A673 (cell line): ENCODE measurements at regions not wholly inside any gene's neighbourhood (a gene's known extent, or its start where the extent isn't known, plus 50 kb on each side); places are given as distances from the start of the nearest gene placed in this dataset.

ENCODE experiments used
- EZH2 ChIP-seq: fragments of 200-600 bp; sonication (generic); IDR thresholded peaks from 2 replicates; pipeline ENCODE4 v1.6.1; 2017; ENCODE audit warnings: borderline replicate concordance, low read depth, mild to moderate bottlenecking, mixed read lengths, antibody characterized with exemption, low read length; ENCODE audit not compliant: poor library complexity, severe bottlenecking
- TF ChIP-seq, protein P1 (sequence below): fragments of 300-800, 200-600 bp; sonication (generic); conservative IDR thresholded peaks from 2 replicates; pipeline ENCODE4 v1.5.1; 2017; ENCODE audit warnings: low read depth, mild to moderate bottlenecking, antibody characterized with exemption, low read length, moderate library complexity, mixed read lengths

GRCh38 chr2:204274429-204274828, 270.8 kb upstream of the PARD3B start:
- TF ChIP-seq EZH2 = no peak
- TF ChIP-seq, protein P1, sequence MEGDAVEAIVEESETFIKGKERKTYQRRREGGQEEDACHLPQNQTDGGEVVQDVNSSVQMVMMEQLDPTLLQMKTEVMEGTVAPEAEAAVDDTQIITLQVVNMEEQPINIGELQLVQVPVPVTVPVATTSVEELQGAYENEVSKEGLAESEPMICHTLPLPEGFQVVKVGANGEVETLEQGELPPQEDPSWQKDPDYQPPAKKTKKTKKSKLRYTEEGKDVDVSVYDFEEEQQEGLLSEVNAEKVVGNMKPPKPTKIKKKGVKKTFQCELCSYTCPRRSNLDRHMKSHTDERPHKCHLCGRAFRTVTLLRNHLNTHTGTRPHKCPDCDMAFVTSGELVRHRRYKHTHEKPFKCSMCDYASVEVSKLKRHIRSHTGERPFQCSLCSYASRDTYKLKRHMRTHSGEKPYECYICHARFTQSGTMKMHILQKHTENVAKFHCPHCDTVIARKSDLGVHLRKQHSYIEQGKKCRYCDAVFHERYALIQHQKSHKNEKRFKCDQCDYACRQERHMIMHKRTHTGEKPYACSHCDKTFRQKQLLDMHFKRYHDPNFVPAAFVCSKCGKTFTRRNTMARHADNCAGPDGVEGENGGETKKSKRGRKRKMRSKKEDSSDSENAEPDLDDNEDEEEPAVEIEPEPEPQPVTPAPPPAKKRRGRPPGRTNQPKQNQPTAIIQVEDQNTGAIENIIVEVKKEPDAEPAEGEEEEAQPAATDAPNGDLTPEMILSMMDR = no peak
